SU-DHL-6 (cell line): ENCODE measurements at regions not wholly inside any gene's neighbourhood (a gene's known extent, or its start where the extent isn't known, plus 50 kb on each side); places are given as distances from the start of the nearest gene placed in this dataset.

ENCODE experiments used
- H2AFZ ChIP-seq: fragments of 200-600 bp; sonication (generic); 2 replicates; pipeline ENCODE4 v1.6.1; 2014; ENCODE audit warnings: low read depth, mild to moderate bottlenecking, moderate library complexity, mixed read lengths, antibody characterized with exemption, low read length; ENCODE audit not compliant: severe bottlenecking
- H3F3A ChIP-seq: fragments of 200-600 bp; shearing (Covaris generic); 2 replicates; pipeline ENCODE4 v1.6.0; 2016; ENCODE audit warnings: antibody characterized with exemption, mild to moderate bottlenecking; ENCODE audit not compliant: insufficient read depth
- H3K27ac ChIP-seq: fragments of 200-600 bp; sonication (generic); 2 replicates; pipeline ENCODE4 v1.5.1; 2016; ENCODE audit warnings: low read depth, mild to moderate bottlenecking, low read length, moderate library complexity, mixed read lengths
- H3K27me3 ChIP-seq: fragments of 200-600 bp; sonication (generic), shearing (Covaris generic); 2 replicates; pipeline ENCODE4 v1.6.0; 2014; ENCODE audit warnings: mild to moderate bottlenecking, low read length
- H3K36me3 ChIP-seq: fragments of 200-600 bp; sonication (generic); 2 replicates; pipeline ENCODE4 v1.6.1; 2014; ENCODE audit warnings: mild to moderate bottlenecking, low read length, mixed read lengths
- H3K4me2 ChIP-seq: fragments of 300-600, 200-600 bp; shearing (Covaris generic), sonication (generic); 2 replicates; pipeline ENCODE4 v1.6.0; 2014; ENCODE audit warnings: low read length, low read depth, mild to moderate bottlenecking; ENCODE audit not compliant: poor library complexity, severe bottlenecking
- H3K4me3 ChIP-seq: fragments of 200-600 bp; sonication (generic); 2 replicates; pipeline ENCODE4 v1.5.1; 2014; ENCODE audit warnings: antibody characterized with exemption, low read length, mild to moderate bottlenecking, mixed read lengths; ENCODE audit not compliant: insufficient read depth, poor library complexity, severe bottlenecking
- H3K79me2 ChIP-seq: fragments of 200-600 bp; sonication (generic); 2 replicates; pipeline ENCODE4 v1.6.1; 2014; ENCODE audit warnings: mild to moderate bottlenecking, low read length, moderate library complexity; ENCODE audit not compliant: insufficient read depth
- H3K9ac ChIP-seq: fragments of 200-600 bp; sonication (generic); 2 replicates; pipeline ENCODE4 v1.7.0; 2014; ENCODE audit warnings: mild to moderate bottlenecking, low read length
- H3K9me2 ChIP-seq: fragments of 200-600 bp; sonication (generic); replicated peaks from 2 replicates; pipeline ENCODE4 v1.6.1; 2014; ENCODE audit warnings: low read length; ENCODE audit not compliant: insufficient read depth
- H3K9me3 ChIP-seq: fragments of 200-600 bp; sonication (generic); 2 replicates; pipeline ENCODE4 v1.6.1; 2014; ENCODE audit warnings: low read length, mixed read lengths; ENCODE audit not compliant: insufficient read depth
- H4K20me1 ChIP-seq: fragments of 200-600 bp; sonication (generic); 2 replicates; pipeline ENCODE4 v1.6.1; 2014; ENCODE audit warnings: low read depth, mild to moderate bottlenecking, antibody characterized with exemption, low read length, moderate library complexity, mixed read lengths
- CTCF ChIP-seq: fragments of 200-600 bp; sonication (generic); IDR thresholded peaks from one replicate; pipeline ENCODE4 v1.5.1; 2017; ENCODE audit warnings: antibody characterized with exemption, mild to moderate bottlenecking, low read length, moderate library complexity; ENCODE audit not compliant: insufficient read depth, poor library complexity, severe bottlenecking
- EZH2phosphoT487 ChIP-seq: fragments of 200-600 bp; sonication (generic), shearing (Covaris generic); conservative IDR thresholded peaks from 2 replicates; pipeline ENCODE4 v1.6.1; 2018; ENCODE audit warnings: mild to moderate bottlenecking, antibody characterized with exemption, low read length, moderate library complexity, mixed read lengths

- Histone ChIP-seq H3K9me3 (no peaks in the 10 kb centered on the region), H3K4me3 (no peak overlapping the region), H3K79me2 (no peaks in the 10 kb centered on the region), H3K36me3 (no peaks in the 10 kb centered on the region), H3K27ac (no peak overlapping the region), H3K9me2 (no peaks in the 10 kb centered on the region), H2AFZ (no peak overlapping the region), H4K20me1 (no peaks in the 10 kb centered on the region), H3K9ac (no peak overlapping the region), H3K27me3 (no peaks in the 10 kb centered on the region), H3F3A (no peaks in the 10 kb centered on the region), H3K4me2 (no peak overlapping the region)
- no peak for TF ChIP-seq CTCF
Observed at GRCh38 chr12:28601570-28602058, 411.4 kb downstream of the CCDC91 start.

GRCh38 chr12:28602786-28603185 lies 412.5 kb downstream of the CCDC91 start:
- no peaks in the 10 kb centered on the region for H3K9me2 ChIP-seq
- no peak overlapping the region for H3K9ac ChIP-seq
- 0 out of 2 replicates have a peak, but pooled peaks cover 7% of the 10 kb centered on the region for H3K9me3 ChIP-seq
- H3K36me3 ChIP-seq: no peaks in the 10 kb centered on the region
- H2AFZ ChIP-seq: no peak overlapping the region
- no peak for TF ChIP-seq EZH2phosphoT487
- no peak for TF ChIP-seq CTCF
- no peaks in the 10 kb centered on the region for H3F3A ChIP-seq
- H3K27ac ChIP-seq: no peak overlapping the region
- no peaks in the 10 kb centered on the region for H3K79me2 ChIP-seq
- no peak overlapping the region for H3K4me3 ChIP-seq
- no peaks in the 10 kb centered on the region for H3K27me3 ChIP-seq
- H4K20me1 ChIP-seq: no peaks in the 10 kb centered on the region
- H3K4me2 ChIP-seq: no peak overlapping the region

- H3K27ac ChIP-seq: no peak overlapping the region
- no peak overlapping the region for H3K4me2 ChIP-seq
- 0 out of 2 replicates have a peak, but pooled peaks cover 9% of the 10 kb centered on the region for H3K9me3 ChIP-seq
- no peaks in the 10 kb centered on the region for H3K79me2 ChIP-seq
- no peaks in the 10 kb centered on the region for H3K27me3 ChIP-seq
- H3F3A ChIP-seq: no peaks in the 10 kb centered on the region
- no peaks in the 10 kb centered on the region for H3K9me2 ChIP-seq
- H3K4me3 ChIP-seq: no peak overlapping the region
- no peak for TF ChIP-seq EZH2phosphoT487
- no peak for TF ChIP-seq CTCF
- no peak overlapping the region for H2AFZ ChIP-seq
- no peak overlapping the region for H3K9ac ChIP-seq
- H4K20me1 ChIP-seq: no peaks in the 10 kb centered on the region
- no peaks in the 10 kb centered on the region for H3K36me3 ChIP-seq
Observed at GRCh38 chr12:28603239-28603638, 413.0 kb downstream of the CCDC91 start.

- H3K27me3 ChIP-seq: no peaks in the 10 kb centered on the region
- no peaks in the 10 kb centered on the region for H4K20me1 ChIP-seq
- H3K4me3 ChIP-seq: no peak overlapping the region
- no peak overlapping the region for H3K4me2 ChIP-seq
- H3K36me3 ChIP-seq: no peaks in the 10 kb centered on the region
- H3K79me2 ChIP-seq: no peaks in the 10 kb centered on the region
- H3K9me2 ChIP-seq: no peaks in the 10 kb centered on the region
- no peak overlapping the region for H3K27ac ChIP-seq
- 0 out of 2 replicates have a peak, but pooled peaks cover 9% of the 10 kb centered on the region for H3K9me3 ChIP-seq
- no peaks in the 10 kb centered on the region for H3F3A ChIP-seq
- no peak overlapping the region for H2AFZ ChIP-seq
- no peak overlapping the region for H3K9ac ChIP-seq
- no peak for TF ChIP-seq EZH2phosphoT487
- no peak for TF ChIP-seq CTCF
Observed at GRCh38 chr12:28603801-28604200, 413.5 kb downstream of the CCDC91 start.
